HepG2 (cell line): ENCODE measurements at regions not wholly inside any gene's neighbourhood (a gene's known extent, or its start where the extent isn't known, plus 50 kb on each side); places are given as distances from the start of the nearest gene placed in this dataset.

Source experiments
- ATAC-seq: fragments of 200-7000 bp; cut with Tn5 transposase; 3 replicates; pipeline ENCODE4 v1.9.1; 2020; ENCODE audit warnings: mild to moderate bottlenecking, moderate library complexity
- BruUV-seq: library from RNA; stranded (reverse); fragments of 400-500 nt; replicated peaks from 2 replicates; lab custom pipeline; 2021; lab: Mats Ljungman, UMichigan
- CTCF ChIA-PET: fragments of 300-600 bp; formaldehyde crosslinking; extraction: SDS; loops from one replicate; lab custom pipeline; 2021; ENCODE audit warnings: low total read pairs, inconsistent platforms, low intra/inter-chr PET ratio; lab: Yijun Ruan, JAX
- POLR2A ChIA-PET: fragments of 350-600 bp; sonication (Branson Sonifier 250); formaldehyde crosslinking; loops from one replicate; lab custom pipeline; 2020; ENCODE audit warnings: antibody characterized with exemption, inconsistent platforms; lab: Yijun Ruan, JAX
- DNase-seq: peaks from one replicate; pipeline ENCODE4 v3.0.0-alpha.2; 2015; ENCODE audit warnings: low spot score
- FAIRE-seq: peaks from 3 replicates; lab custom pipeline; 2011; peaks lifted over from hg19 to GRCh38; lab: Jason Lieb, UNC
- H2AFZ ChIP-seq: one replicate; pipeline ENCODE4 v1.6.1; 2011; ENCODE audit warnings: low read length, inconsistent platforms
- H3K27ac ChIP-seq: fragments of 300-600 bp; 3 replicates; pipeline ENCODE4 v1.8.0; 2011; ENCODE audit warnings: mixed run types, mild to moderate bottlenecking, mixed read lengths, low read length, inconsistent platforms; ENCODE audit not compliant: insufficient read depth; ENCODE audit errors: extremely low read length
- H3K27me3 ChIP-seq, 2 experiments: fragments of 200-600 bp in 1 of 2; 2 replicates in 1 of 2; 3 replicates in 1 of 2; pipeline versions ENCODE4 v1.6.0 to v1.8.0; 2011; ENCODE audit warnings: low read length in 2 of 2, mild to moderate bottlenecking in 2 of 2, moderate library complexity in 2 of 2, inconsistent platforms in 1 of 2; ENCODE audit not compliant: insufficient read depth in 2 of 2, control insufficient read depth in 1 of 2
- H3K36me3 ChIP-seq, 2 experiments: fragments of 200-600 bp in 1 of 2; replicated peaks in 1 of 2; 2 replicates in 1 of 2; 3 replicates in 1 of 2; pipeline versions ENCODE4 v1.5.1 to v1.8.0; 2011; ENCODE audit warnings: low read length in 2 of 2, inconsistent platforms in 1 of 2; ENCODE audit not compliant: insufficient read depth in 2 of 2, control insufficient read depth in 1 of 2
- H3K4me1 ChIP-seq: 2 replicates; pipeline ENCODE4 v1.5.1; 2012; ENCODE audit warnings: low read length, inconsistent platforms; ENCODE audit not compliant: insufficient read depth
- H3K4me2 ChIP-seq: 2 replicates; pipeline ENCODE4 v1.6.0; 2011; ENCODE audit warnings: low read depth, low read length, inconsistent platforms
- H3K4me3 ChIP-seq, 3 experiments: fragments of 200-600 bp in 1 of 3; sonication (generic), shearing (Covaris generic) in 1 of 3; replicated peaks in 1 of 3; 2 replicates each; pipeline ENCODE4 v1.5.1; 2011 to 2016; ENCODE audit warnings: low read length in 3 of 3, inconsistent platforms in 2 of 3, low read depth in 2 of 3, mild to moderate bottlenecking in 2 of 3, control low read depth in 1 of 3, mixed read lengths in 1 of 3; ENCODE audit not compliant: insufficient read depth in 1 of 3
- H3K79me2 ChIP-seq: one replicate; pipeline ENCODE4 v1.6.1; 2011; ENCODE audit warnings: low read length, inconsistent platforms; ENCODE audit not compliant: insufficient read depth
- H3K9ac ChIP-seq: 2 replicates; pipeline ENCODE4 v1.6.0; 2011; ENCODE audit warnings: mild to moderate bottlenecking, low read depth, low read length, inconsistent platforms; ENCODE audit not compliant: insufficient read depth
- H3K9me3 ChIP-seq: 2 replicates; pipeline ENCODE4 v1.5.1; 2012; ENCODE audit warnings: mild to moderate bottlenecking, low read length
- H4K20me1 ChIP-seq: 2 replicates; pipeline ENCODE4 v1.6.0; 2011; ENCODE audit warnings: inconsistent platforms, mild to moderate bottlenecking, low read length, moderate library complexity; ENCODE audit not compliant: insufficient read depth
- AHDC1 ChIP-seq: sonication (generic); formaldehyde crosslinking; IDR thresholded peaks from 2 replicates; pipeline ENCODE4 v1.5.1; 2020; ENCODE audit warnings: mild to moderate bottlenecking, missing genetic modification reagents, borderline replicate concordance
- HOXA5 ChIP-seq: sonication (generic); formaldehyde crosslinking; IDR thresholded peaks from 2 replicates; pipeline ENCODE4 v1.4.0; 2020; ENCODE audit warnings: missing genetic modification reagents
- NCOA2 ChIP-seq: sonication (generic); formaldehyde crosslinking; IDR thresholded peaks from 2 replicates; pipeline ENCODE4 v1.8.0; 2022; ENCODE audit warnings: inconsistent platforms
- ZNF18 ChIP-seq: sonication (generic); formaldehyde crosslinking; IDR thresholded peaks from 2 replicates; pipeline ENCODE4 v1.8.0; 2022; ENCODE audit warnings: mild to moderate bottlenecking, missing genetic modification reagents; ENCODE audit not compliant: insufficient replicate concordance
- WGBS: methylation state at CpG from one replicate; pipeline ENCODE4 v1.1.6; 2017; ENCODE audit warnings: low lambda C conversion rate; 5-methylcytosine and 5-hydroxymethylcytosine counted together
- in situ Hi-C: cut with HindIII; loops from 2 replicates; pipeline ENCODE4 v1.10.0; 2017; ENCODE audit warnings: low pct_unique_long_range_greater_than_20kb; ENCODE audit not compliant: extremely low pct_ligation_motif_present
- intact Hi-C: fragments of 100-400 bp; cut with micrococcal nuclease; formaldehyde crosslinking; loops from one replicate; pipeline ENCODE4 v1.10.0; 2022; ENCODE audit not compliant: unreplicated experiment
- TF ChIP-seq, protein P1 (sequence below): sonication (generic); formaldehyde crosslinking; conservative IDR thresholded peaks from 2 replicates; pipeline ENCODE4 v1.8.0; 2022; ENCODE audit warnings: mild to moderate bottlenecking, moderate library complexity, missing genetic modification reagents
- TF ChIP-seq, protein P2 (sequence below): sonication (generic); formaldehyde crosslinking; IDR thresholded peaks from 2 replicates; pipeline ENCODE4 v1.4.0; 2020; ENCODE audit warnings: missing genetic modification reagents, mild to moderate bottlenecking, borderline replicate concordance
- TF ChIP-seq, protein P3 (sequence below): sonication (generic); formaldehyde crosslinking; IDR thresholded peaks from 2 replicates; pipeline ENCODE4 v1.8.0; 2022; ENCODE audit warnings: mild to moderate bottlenecking, missing genetic modification reagents, borderline replicate concordance

- TF ChIP-seq, protein P1, sequence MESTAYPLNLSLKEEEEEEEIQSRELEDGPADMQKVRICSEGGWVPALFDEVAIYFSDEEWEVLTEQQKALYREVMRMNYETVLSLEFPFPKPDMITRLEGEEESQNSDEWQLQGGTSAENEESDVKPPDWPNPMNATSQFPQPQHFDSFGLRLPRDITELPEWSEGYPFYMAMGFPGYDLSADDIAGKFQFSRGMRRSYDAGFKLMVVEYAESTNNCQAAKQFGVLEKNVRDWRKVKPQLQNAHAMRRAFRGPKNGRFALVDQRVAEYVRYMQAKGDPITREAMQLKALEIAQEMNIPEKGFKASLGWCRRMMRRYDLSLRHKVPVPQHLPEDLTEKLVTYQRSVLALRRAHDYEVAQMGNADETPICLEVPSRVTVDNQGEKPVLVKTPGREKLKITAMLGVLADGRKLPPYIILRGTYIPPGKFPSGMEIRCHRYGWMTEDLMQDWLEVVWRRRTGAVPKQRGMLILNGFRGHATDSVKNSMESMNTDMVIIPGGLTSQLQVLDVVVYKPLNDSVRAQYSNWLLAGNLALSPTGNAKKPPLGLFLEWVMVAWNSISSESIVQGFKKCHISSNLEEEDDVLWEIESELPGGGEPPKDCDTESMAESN = no peak
- TF ChIP-seq, protein P2, sequence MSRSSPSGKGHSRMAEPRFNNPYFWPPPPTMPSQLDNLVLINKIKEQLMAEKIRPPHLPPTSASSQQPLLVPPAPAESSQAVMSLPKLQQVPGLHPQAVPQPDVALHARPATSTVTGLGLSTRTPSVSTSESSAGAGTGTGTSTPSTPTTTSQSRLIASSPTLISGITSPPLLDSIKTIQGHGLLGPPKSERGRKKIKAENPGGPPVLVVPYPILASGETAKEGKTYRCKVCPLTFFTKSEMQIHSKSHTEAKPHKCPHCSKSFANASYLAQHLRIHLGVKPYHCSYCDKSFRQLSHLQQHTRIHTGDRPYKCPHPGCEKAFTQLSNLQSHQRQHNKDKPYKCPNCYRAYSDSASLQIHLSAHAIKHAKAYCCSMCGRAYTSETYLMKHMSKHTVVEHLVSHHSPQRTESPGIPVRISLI = no peak
- TF ChIP-seq, all 625 proteins: peak for 0
These were observed 333.2 kb upstream of the CHORDC1 start (continued) for GRCh38 chr11:90556026-90556425.

DNA sequence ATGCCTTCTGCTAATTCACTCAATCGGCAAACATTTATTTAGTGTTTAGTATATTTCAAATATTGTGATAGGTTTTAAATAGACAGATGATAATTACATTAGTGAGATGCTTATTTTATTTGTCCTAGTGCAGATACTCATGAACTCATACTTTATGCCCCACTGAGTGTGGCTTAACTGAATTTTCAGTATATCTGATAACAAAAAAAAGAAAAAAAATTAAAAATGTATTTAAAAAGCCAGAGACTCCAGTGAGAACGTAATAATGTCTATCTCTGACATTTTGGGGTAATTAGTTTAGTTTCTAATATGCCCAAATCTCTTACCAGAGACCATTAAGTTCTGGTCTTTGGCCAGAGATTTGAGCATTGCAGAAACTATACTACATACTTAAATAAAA is 332.6 kb upstream of the CHORDC1 start:
- Histone ChIP-seq H3K27ac (no peak overlapping the region), H2AFZ (no peak overlapping the region), H3K79me2 (no peaks in the 10 kb centered on the region), H3K27me3 (no peaks in the 10 kb centered on the region), H4K20me1 (no peaks in the 10 kb centered on the region), H3K36me3 (no peaks in the 10 kb centered on the region), H3K4me3 (no peak overlapping the region), H3K4me2 (no peak overlapping the region), H3K9ac (no peak overlapping the region), H3K4me1 (peaks cover 6% of the 10 kb centered on the region), H3K9me3 (peaks cover 5% of the 10 kb centered on the region; the same call in 1 of the 2 replicates)
- ChIA-PET CTCF (no interaction called here), POLR2A (no interaction called here)
- ATAC-seq = no peak
- no peak for DNase-seq
- BruUV-seq = no TSS peak
- FAIRE-seq = no peak
- in situ Hi-C loops (no loop called here), intact Hi-C loops (no loop called here)
- 21% methylated on average over 2 of the region's 2 CpGs for WGBS
- TF ChIP-seq AHDC1 (CRISPR knock-in tag) = no peak
- TF ChIP-seq, protein P3, sequence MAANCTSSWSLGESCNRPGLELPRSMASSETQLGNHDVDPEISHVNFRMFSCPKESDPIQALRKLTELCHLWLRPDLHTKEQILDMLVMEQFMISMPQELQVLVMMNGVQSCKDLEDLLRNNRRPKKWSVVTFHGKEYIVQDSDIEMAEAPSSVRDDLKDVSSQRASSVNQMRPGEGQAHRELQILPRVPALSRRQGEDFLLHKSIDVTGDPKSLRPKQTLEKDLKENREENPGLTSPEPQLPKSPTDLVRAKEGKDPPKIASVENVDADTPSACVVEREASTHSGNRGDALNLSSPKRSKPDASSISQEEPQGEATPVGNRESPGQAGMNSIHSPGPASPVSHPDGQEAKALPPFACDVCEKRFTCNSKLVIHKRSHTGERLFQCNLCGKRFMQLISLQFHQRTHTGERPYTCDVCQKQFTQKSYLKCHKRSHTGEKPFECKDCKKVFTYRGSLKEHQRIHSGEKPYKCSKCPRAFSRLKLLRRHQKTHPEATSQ (CRISPR knock-in tag) = no peak
- no peak for TF ChIP-seq ZNF18 (CRISPR knock-in tag)
- no peak for TF ChIP-seq HOXA5
- TF ChIP-seq NCOA2 (CRISPR knock-in tag) = no peak
